HG02885 (cell line): ENCODE measurements at regions not wholly inside any gene's neighbourhood (a gene's known extent, or its start where the extent isn't known, plus 50 kb on each side); places are given as distances from the start of the nearest gene placed in this dataset.

Experiments used
- ATAC-seq: cut with Tn5 transposase; IDR thresholded peaks from one replicate; pipeline ENCODE4 v1.9.1; 2021; ENCODE audit warnings: mild to moderate bottlenecking; ENCODE audit not compliant: unreplicated experiment, poor library complexity

DNA sequence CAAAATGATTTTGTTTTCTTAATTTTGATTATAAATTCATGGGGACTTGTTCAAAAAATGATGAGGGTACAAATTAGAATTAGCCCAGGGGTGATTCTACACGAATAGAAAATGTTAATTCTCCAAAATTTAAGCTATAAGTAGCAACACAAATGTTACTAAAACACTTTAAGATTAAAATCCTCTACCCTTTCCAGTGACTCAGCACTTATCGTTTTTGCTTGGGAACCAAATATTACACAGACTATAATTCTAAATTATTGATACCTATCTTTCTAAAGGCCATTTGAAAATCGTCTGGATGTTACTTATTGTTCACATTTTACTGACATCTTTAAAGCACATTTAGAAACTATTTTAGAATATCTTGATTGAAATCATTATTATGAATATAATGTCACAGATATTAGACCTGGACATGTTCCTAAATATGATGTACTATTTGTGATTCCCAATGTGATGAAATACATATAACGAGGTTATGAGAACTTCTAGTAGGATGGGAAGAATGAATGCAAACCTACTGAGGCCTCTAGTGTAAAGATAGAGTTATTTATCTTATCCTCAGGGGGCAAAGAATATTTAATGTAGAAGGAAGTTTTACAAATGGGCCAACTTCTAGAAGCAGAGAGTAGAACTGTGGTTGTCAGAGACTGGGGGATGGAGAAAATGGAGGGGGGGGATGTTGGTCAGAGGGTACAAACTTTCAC, 132.0 kb upstream of the TP63 start:
- ATAC-seq: no peak

DNA sequence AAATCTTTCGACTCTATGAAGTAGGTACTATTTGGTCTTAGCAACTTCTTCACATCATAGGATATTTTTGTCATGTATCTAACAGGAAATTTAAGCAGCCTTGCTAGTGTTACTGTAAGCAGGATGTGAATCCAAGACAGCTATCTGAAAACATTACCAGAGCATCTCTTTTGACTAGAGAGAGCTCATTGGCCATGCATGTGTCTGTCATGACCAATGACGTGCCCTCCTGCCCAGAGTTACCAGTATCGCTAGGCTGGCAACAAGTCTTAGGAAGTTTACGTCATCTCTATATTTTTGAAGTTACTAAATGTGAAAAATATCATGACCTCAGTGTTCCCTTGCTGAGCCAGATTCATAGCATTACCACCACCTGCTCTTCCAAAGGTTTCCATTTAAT, 130.9 kb upstream of the TP63 start:
- no peak for ATAC-seq

DNA sequence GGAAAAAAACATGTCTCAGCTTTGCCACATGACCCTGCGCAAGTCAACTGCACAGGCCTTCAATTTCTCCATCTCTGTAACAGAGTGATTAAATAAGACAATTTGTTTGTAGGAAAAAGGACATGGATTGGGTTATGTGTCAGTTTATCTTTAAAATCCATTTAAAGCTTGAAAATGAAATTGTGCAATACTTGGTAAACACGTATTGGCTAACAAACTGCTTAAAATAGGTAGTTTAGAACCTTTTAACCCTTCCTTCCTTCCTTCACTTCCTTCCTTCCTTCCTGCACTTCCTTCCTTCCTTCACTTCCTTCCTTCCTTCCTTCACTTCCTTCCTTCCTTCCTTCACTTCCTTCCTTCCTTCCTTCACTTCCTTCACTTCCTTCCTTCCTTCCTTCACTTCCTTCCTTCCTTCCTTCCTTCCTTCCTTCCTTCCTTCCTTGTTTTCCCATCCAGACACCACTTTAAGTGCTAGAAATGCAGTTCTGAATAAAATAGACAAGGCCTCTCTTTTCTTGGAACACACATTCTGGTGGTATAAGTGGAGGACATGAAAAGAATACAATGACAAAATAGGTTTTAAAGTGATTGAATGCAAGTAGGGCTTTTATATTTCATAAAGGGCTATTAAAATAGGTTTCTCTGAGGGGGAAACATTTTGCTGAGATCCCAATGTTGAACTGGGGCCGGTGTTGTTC, 130.2 kb upstream of the TP63 start:
- no peak for ATAC-seq

DNA sequence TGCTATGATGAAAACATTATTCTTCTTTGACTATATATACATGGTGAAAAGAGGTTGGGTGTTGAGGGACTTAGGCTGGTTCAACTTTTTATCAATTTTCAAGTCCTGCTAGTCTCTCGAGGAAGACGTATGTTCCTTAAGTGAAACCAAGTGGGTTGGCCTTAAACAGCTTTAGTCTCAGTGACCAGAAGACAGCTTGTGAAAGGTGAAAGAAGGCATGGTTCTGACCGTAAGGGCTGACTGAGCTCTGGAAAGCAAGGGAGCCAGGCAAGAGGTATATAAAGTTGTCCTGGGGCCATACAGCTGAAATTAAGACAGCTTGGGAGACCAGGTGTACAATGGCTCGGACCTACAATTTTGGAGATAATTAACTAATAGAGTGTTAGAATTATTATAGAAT, 128.9 kb upstream of the TP63 start:
- ATAC-seq: no peak

DNA sequence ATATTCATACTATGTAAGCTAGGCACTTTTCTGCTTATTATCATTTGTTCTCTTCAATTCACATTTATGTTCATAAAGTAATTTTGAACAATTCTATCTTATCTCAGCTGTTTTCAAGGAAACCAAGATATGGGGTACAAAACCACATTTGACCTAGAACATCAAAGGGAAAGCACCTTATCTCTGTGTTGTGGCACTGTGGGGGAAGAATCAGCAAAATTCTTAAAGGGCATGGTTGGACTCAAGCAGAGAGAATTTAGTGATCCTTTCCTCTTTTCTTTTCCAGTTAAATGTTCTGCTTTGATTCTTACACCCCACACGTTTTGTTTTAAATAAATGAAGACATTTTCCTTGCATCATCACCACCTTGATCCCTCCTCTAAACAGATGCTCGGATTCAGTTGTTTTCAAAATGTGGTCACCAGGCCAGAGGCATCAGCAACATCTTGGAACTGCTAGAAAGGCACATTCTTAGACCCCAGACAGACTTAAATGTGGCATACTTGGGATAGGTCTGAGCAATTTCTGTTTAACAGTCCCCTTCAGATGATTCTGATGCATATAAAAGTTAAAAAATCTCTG, 128.4 kb upstream of the TP63 start:
- ATAC-seq: no peak

DNA sequence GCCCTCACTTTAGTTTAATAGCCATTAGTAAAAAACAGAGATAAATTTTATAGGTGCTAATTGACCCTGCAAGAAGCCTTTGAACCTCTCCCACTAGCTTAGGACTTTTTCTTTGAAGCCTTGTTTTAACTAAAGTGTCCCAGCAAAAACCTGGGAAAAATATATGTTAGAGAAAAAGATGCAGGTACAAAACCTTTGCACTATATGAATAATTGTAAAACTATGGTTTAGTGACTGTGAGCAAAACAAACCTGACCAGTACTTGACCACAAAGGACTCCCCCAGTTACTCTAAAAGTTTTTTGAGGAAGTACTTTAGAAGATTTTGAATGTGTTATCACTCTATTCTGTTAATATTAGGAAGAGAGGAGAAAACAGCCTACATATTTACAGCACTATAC, 123.3 kb upstream of the TP63 start:
- ATAC-seq: peak; percentile 64

DNA sequence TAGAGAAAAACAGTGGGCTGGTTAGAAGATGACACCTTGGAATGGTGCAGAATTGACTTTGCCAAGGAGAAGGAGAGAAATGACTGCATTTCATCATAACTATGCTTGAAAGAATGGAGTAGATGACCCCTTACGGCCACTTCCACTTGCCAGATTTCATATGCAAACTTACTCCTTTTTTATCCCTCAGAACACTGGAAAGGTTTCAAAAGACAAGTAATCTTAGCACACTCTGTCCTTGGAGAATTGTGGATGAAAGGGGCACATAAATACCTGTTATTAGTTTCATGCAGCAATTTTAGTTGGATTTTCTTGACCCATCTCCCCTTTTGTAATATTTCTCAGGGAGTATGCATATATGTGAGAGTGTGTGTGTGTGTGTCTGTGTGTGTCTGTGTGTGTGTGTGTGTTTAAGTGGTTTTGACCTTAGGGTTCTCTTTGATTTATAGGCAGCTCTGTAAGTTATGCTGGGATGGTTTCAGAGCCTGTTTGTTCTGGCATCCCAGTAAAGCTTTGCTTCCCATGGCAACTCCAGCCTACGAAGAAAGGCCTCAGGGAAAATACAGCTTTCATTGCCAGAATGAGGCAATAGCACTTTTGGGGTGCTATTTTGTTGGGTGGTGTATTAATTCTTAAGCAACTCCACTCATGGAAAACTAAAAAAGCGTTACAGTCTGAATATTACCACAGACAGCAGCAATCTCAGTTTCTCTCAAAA, 122.2 kb upstream of the TP63 start:
- ATAC-seq: no peak

DNA sequence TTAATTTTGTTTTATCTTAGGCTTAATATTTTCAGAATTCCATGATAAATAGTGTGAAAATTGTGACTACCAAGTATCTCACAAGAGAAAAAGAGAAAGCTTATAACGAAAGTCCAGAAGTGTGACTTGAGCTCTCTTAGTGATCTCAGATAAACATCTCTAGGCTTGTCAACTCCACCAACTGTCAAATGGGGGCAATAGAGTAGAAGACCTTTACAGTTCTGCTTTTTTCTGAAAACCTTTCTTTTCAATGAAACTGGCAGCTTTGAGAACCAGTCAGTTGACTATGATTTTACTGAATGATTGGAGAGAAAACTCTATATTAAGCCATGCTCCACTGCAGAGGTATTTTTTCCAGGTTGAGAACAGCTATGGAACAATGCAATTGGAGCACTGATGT, 119.2 kb upstream of the TP63 start:
- ATAC-seq: peak; percentile 70

DNA sequence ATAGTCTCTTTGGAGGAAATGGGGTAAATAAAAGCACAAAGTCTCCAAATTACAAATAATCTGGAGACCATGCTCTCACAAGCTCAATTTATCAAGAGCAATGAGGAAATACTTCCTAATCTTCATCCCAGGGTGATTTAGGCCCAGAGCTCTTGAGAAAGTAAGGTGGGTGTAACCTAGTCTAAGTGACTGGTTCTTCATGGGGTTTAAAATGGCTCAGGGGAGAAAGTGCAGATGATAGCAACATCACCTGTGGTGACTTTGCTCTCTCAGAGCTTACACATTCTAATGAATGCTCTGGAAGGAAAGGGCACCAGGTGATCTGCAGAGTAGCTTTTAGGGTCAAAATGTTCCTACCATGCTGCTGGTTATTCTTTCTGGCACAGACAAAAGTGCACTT, 118.4 kb upstream of the TP63 start:
- ATAC-seq: no peak

DNA sequence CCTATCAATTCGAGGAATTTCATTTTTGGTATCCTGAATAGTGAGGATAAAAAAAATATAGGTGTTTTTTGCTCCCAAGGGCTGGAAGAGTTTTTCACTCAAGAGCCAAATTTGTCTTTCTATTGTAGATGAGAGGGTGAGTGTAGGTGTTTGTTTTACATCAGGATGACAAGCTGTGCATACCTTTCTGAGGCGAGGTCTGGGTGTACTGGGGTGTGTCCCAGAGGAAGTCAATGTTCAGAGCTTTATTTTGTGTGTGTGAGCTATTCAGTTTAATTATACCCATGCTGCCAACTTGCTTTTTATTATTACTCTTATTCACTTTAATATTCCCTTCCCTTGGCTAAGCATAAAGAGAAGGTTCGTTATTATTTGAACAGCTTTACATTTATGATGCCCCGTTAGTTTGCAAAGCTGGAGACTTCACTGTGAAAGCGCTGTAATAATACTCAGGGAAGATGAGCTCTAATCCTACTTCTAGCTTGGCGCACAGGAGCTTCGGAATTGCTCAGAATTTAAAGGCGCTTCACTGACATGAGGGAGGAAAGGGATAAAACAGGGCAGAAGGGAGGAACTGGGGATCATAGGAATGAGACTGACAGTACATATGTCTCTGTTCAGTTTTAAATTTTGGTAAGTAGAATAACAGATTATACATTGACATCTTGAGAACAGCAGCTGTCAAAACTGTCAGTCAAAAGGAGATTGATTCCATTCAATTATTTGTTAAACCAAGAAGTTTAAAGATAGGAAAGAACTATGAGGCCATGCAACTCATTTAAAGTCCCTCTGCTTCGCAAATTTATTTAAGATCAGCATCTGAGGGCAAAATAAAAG, 117.7 kb upstream of the TP63 start:
- no peak for ATAC-seq

DNA sequence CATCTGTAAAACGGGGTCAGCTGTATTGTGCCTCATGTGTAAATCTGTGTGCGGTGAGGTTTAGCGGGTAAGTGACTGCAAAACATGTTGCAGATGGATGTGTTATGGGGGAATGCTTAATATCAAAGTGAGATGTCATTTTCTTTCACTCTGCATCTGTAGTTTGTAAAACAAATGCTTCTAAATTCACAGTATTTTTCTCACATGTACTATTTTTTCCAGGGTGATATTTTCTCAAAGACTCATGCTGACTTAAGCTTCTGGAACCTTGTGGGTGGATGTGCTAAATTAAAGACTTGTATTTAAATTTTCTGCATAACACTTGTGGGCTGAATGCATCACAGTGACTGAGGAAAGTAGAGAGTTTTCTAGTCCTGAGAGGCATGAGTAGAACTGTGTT, 115.2 kb upstream of the TP63 start:
- ATAC-seq: no peak

DNA sequence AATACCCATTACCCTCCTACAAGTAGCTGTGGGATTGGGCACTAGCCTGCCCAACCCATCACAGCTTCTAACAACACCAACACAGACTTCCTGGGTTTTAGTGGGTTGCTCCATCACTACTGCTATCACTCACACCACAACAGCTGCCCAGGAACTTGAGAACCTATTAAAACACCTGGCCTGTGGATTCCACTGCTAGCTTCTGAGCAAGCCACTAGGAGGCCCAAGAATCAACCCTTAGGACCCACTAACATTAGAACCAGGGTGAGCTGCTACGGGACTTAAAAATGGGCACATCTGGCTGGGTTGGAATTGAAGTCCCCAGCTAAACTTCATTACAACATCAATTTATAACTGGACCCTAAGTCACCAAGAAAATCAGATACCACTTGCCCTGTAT, 113.2 kb upstream of the TP63 start:
- no peak for ATAC-seq

DNA sequence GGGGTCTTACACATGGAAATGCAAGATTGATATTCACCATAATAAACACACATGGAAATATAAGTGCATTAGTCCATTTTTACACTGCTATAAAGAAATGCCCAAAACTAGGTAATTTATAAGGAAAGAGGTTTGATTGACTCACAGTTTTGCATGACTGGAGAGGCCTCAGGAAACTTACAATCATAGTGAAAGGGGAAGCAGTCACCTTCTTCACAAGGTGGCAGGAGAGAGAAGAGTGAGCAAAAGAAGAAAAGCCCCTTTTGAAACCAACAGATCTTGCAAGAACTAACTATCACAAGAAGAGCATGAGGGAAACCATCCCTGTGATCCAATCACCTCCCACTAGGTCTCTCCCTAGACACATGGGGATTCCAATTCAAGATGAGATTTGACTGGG, 111.7 kb upstream of the TP63 start:
- ATAC-seq: no peak

DNA sequence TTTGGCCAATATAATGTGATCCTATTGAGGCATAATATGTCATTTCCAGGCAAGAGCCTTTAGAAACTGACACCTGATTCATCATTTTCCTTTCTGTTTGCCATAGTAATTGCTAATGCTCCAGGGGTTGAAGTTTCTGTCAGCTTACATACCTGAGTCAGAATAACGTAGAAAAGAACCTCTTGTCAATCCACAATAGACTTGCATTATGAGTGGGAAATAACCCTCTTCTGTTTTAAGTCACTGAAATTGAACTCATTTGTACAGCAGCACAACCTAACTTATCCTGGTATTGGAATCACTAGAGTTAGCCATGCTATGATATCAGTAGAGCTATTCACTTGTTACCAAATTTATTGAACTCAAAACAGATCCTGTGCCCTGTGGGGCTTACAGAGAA, 101.7 kb upstream of the TP63 start:
- peak; percentile 62 for ATAC-seq

DNA sequence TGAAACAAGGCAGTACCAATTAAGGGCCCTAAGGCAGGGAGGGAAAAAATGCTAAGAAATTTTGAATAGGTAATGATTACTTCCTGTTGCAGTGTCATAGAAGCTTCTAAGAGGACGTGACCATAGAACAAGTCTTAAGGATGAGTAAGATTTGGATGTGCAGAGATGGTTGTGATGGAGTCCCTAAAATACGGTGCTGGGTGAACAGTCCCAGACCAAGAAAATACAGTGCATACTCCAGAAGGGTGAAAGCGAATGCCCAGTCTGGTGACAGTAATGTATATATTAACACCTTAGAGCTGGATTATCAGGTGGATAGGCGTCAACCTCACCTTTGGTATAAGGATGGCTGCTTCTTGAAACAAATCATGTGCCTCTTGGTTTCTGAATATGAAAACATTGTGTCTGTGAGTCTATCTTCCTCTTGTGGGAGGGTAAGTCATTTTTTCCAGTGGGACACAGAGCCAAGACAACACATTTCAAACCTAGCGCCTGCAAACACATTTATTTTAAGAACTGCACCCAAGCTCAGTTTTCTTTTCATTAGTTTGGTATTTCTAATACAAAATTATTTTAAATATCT, 101.2 kb upstream of the TP63 start:
- ATAC-seq: peak; percentile 23

DNA sequence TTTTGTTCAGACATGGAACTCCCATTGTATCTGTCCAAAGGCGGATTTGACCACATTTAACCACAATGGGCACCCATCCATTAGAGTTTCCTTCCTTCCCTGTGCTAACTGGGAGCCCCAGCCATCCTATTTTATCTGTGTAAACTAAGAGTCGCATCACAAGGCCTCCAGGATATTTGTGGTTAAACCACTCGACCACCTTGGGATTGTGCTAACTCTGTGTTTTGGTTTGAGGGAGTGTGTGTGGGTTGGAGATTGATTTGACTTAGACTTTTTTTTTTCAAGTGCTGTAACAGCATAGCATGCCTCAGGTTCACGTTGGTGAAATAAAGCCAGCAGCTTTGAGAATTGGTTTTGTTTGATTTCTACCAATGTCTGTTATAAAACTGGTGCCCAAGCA, 100.4 kb upstream of the TP63 start:
- no peak for ATAC-seq

DNA sequence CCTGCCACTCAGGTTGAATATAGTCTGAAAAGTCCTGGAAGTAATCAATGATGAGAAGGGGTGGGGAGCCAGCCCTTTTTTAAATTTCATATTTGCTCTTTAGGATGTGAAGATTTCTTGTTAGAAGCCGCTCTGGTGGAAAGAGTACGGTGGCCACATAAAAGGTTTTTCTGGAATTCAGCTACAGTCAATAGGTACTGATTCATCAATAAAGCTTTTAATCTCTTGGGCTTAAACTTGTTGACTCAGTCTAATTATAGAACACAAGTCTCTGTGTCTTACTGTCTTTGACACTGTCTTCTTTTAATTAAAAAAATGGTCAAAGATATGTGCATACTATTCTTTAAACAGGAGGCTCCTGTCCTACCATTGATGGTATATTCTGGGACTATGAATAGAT, 99.9 kb upstream of the TP63 start:
- no peak for ATAC-seq

DNA sequence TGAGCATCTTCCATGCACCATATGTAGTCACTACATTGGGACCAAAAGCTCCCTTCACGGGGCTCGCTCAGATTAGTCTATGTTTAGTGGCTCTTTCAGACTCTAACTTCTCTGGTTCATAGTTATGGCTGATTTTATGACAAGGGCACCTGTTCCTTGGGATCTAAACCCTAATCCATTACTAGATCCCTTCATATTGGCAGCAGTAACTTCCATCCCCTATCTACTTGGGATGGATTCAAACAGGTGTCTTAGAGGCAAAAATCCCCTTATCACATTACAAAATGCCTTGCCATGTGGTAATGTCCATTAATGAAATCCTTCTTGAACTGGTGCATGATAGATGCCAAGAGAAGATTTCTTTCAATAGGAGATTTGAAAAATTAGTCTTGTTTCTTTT, 96.7 kb upstream of the TP63 start:
- no peak for ATAC-seq

DNA sequence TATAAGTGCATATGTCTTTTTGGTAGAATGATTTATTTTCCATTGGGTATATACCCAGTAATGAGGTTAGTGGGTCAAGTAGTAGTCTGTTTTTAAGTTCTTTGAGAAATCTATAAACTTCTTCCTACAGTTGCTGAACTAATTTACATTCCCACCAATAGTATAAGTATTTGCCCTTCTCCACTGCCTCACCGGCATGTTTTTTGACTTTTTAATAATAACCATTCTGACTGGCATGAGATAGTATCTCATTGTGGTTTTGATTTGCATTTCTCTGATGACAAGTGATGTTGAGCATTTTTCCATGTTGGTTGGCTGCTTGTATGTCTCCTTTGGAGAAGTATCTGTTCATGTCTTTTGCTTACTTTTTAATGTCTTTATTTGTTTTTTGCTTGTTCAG, 94.1 kb upstream of the TP63 start:
- ATAC-seq: no peak

DNA sequence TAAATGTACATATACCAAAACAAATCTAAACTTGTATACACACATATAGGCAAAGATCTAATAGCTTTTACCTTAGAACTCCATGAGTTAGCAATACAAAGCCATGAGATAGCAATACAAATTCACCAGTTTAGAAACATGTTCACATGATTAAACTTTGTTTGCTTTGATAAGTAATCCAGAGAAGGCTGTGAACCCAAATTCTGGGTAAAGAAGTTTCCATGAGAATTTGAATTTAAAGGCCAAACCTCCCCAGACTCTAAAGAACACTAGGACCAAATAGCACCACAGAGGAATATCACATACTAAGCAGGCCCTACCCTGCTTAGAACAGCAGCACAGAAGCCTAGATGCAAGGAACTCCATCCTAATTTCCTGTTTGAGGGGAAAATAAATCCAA, 83.7 kb upstream of the TP63 start:
- ATAC-seq: no peak
